ENCODE measurements at regions not wholly inside any gene's neighbourhood (a gene's known extent, or its start where the extent isn't known, plus 50 kb on each side); places are given as distances from the start of the nearest gene placed in this dataset.

GRCh38 chr2:45284621-45284995 lies 275.4 kb upstream of the SIX2 start:
- TF ChIP-seq CTCF (IDR thresholded peaks at IDR 0.05) = no peak
- no peak for TF ChIP-seq POLR2A (IDR thresholded peaks at IDR 0.05)
